ENCODE measurements at regions not wholly inside any gene's neighbourhood (a gene's known extent, or its start where the extent isn't known, plus 50 kb on each side); places are given as distances from the start of the nearest gene placed in this dataset.
A peak's percentile ranks its signal among the peaks of the same experiment; 100 is the strongest.
"Not testable (repeated sequence)": the region's sequence is repeated elsewhere in the genome, so short reads cannot be mapped to it uniquely, and the experiment has no call there.

DNA sequence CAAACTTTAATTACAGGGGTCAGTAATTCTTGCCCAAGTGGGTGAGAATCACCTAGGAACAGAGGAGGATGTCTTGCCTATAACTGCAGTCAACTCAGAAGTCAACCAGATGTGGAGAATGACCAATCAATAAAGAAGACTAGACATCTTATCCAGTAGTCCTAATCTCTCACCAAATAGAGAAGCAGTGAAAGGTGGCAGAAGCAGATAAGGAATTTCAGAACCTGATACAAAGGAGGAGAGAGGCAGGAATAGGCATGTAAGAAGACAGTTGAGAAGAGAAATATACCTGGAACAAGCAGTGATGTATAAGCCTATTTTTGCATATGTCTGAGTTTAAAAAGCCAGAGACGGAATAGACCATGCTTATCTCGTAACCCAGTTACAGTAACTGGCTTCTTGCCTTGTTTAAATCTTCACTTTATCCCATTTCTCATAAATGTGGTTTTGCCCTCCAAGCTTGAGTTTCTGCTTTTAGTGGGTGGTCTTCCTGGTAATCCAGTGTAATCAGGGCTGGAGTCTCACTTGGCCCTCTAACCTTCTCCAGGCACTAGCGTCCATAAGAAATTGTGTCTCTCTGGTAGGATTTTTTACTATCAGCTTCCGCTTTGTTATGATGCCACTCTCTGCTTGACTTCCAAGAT is 401.0 kb downstream of the SUCLG1 start:
- DNase-seq (ENCODE audit: low spot score in 2 of 2) (no peak), ATAC-seq (no peak)
- Mint-ChIP-seq H3K27ac (no peak overlapping the region), H3K36me3 (no peaks in the 10 kb centered on the region), H3K9me3 (no peaks in the 10 kb centered on the region)

DNA sequence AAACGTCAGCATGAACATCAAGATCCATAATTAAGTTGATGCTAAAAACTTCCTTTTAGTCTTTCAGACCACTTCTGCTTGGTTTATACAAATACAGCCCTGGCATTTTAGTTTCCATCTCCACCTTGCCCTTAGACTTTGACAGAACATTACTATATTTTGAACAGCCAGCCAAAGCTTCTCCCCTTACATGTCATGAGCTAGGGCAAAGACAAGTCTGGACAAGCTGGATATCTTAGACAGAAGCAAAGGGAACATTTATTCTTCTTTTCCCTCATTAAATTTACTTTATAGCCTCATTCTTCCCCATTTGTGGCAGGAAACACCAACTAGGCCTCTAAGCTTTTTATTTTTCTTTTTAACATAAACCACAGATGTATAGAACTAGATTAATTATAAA is 403.3 kb downstream of the SUCLG1 start:
- H3K9me3 Mint-ChIP-seq = no peaks in the 10 kb centered on the region
- no peaks in the 10 kb centered on the region for H3K36me3 Mint-ChIP-seq
- no peak overlapping the region for H3K27ac Mint-ChIP-seq
- ATAC-seq = no peak
- no peak for DNase-seq (ENCODE audit: low spot score in 2 of 2)

DNA sequence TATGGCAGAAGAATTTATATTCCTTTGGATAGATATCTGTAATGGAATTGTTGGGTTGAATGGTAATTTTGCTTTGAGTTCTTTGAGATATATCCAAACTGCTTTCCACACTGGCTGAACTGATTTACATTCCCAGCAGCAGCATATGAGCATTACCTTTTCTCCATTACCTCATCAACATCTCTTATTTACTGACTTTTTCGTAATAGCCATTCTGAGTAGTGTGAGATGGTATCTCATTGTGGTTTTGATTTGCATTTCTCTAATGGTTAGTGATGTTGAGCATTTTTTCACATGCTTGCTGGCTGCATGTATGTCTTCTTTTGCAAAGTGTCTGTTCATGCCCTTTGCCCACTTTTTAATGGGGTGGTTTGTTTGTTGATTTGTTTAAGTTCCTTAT is 404.5 kb downstream of the SUCLG1 start:
- not testable (repeated sequence) for DNase-seq (ENCODE audit: low spot score in 2 of 2); H3K9me3 Mint-ChIP-seq; ATAC-seq; H3K27ac Mint-ChIP-seq; H3K36me3 Mint-ChIP-seq

DNA sequence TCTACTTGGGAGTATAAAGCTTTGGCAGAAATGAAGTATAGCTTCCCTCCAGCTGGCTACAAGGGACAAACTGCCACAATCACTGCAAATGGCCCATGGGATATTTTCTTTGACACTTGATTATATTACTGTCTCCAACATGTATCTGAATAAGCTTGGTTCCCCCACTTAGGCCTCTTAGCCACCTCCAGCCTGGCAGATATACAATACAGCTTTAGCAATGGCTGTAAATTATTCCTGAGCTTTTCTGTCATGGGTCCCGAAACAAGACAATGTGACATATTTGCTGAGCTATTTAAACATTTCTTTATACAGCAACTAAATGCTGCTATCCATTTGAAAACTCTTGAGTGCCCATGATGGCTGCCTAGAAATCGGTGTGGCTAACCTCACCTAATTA is 406.2 kb downstream of the SUCLG1 start:
- Mint-ChIP-seq H3K9me3 (no peaks in the 10 kb centered on the region), H3K36me3 (no peaks in the 10 kb centered on the region), H3K27ac (no peak overlapping the region)
- no peak for ATAC-seq
- no peak for DNase-seq (ENCODE audit: low spot score in 2 of 2)

DNA sequence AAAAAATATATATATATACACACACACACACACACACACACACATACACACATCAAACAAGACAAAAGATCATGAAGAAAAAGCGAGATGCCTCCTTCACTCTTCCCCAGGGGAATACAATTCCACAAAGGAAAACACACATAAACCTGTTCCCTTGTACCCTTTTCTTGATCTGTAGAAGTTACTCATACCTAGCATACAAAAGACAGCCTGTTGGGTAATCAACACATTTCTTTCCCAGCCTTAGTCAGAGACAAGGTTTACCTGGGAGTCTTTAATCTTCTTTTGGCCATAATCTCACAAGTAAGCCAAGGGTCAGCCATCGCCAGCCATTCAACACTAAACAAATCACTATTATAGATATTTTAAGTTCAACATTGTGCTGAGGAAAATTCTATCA is 407.0 kb downstream of the SUCLG1 start:
- Mint-ChIP-seq H3K9me3 (no peaks in the 10 kb centered on the region), H3K36me3 (no peaks in the 10 kb centered on the region), H3K27ac (no peak overlapping the region)
- DNase-seq (ENCODE audit: low spot score in 2 of 2) = no peak
- no peak for ATAC-seq

DNA sequence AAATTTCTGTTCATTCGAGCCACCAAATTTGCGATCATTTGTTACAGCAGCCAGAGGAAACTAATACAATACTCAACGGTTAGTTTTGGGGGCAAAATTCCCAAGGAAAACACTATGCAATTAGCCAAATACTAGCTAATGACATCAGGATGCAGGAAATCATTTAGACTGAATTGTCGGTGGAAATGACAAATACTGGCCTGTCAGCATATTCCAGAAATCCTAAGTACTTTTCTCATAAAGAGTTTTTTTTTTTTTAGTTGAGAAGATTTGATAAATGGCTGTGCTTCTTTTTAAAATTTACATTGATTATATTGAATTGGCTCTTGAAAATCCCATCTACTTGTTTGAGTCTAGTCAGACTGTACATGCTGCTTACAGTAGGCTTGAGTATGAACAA is 410.1 kb downstream of the SUCLG1 start:
- ATAC-seq = no peak
- Mint-ChIP-seq H3K27ac (no peak overlapping the region), H3K9me3 (no peaks in the 10 kb centered on the region), H3K36me3 (no peaks in the 10 kb centered on the region)
- no peak for DNase-seq (ENCODE audit: low spot score in 2 of 2)

DNA sequence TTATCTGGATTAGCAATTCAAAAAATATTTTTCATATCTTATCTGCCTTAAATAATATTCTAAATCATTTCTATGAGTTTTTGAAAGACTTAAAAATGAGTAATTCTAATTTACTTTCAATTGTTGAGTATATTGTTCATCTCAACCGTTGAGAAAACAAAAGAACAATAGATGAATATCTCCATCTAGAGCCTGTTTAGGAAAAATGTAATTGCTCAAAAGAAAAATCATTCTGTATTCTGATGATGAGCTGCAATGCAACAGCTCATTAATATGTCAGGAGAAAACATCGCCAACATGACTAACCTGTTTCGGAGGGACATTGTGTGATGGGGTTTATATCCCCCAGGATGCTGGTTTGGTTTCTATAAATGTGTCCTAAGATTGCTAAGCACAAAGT is 417.6 kb downstream of the SUCLG1 start:
- no peaks in the 10 kb centered on the region for H3K9me3 Mint-ChIP-seq
- no peak for ATAC-seq
- H3K27ac Mint-ChIP-seq = no peak overlapping the region
- no peak for DNase-seq (ENCODE audit: low spot score in 2 of 2)
- no peaks in the 10 kb centered on the region for H3K36me3 Mint-ChIP-seq

DNA sequence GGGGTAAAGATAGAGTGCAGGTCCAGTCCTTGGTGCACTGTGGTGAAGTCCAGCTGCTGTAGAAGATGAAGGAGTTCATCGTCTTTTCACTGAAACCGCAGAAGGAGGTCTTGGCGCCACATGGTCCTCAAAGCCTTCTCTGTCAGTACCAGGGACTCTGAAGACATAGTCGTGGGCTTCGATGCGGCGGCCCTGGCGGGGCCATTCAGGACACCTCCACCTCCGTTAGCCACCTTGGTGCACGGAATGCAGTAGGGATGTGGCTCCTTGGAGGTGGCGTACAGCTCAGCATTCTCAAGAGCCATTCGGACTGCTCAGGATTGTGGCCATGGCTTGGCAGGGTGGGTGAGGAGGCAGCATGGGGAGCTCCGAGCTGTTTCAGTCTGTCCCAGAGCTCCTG is 418.8 kb downstream of the SUCLG1 start:
- H3K27ac Mint-ChIP-seq = no peak overlapping the region

DNA sequence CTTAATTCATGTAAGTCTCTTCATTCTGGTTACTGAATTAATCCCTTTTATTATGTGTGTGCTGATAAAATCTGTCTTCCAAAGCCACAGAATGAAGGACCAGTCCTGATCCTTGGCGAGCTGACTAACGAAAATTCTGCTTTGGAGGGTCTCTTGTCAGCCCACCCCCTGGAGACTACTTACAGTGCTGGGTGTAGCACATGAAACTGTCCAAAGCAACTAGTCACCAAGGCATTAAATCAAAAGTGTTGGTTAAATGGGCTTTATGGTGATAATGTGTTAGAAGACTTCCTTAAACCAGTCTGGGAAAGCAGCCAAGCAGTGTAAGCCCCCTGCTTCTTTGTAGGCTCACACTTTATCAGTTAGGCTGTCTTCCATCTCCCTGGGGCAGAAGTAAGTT is 420.2 kb downstream of the SUCLG1 start:
- Mint-ChIP-seq H3K9me3 (no peaks in the 10 kb centered on the region), H3K36me3 (no peaks in the 10 kb centered on the region), H3K27ac (no peak overlapping the region)
- DNase-seq (ENCODE audit: low spot score in 2 of 2) = no peak
- ATAC-seq = no peak

More for the DNA sequence above, 418.8 kb downstream of the SUCLG1 start:
- no peaks in the 10 kb centered on the region for H3K9me3 Mint-ChIP-seq
- no peak for ATAC-seq
- DNase-seq (ENCODE audit: low spot score in 2 of 2) = no peak
- no peaks in the 10 kb centered on the region for H3K36me3 Mint-ChIP-seq

DNA sequence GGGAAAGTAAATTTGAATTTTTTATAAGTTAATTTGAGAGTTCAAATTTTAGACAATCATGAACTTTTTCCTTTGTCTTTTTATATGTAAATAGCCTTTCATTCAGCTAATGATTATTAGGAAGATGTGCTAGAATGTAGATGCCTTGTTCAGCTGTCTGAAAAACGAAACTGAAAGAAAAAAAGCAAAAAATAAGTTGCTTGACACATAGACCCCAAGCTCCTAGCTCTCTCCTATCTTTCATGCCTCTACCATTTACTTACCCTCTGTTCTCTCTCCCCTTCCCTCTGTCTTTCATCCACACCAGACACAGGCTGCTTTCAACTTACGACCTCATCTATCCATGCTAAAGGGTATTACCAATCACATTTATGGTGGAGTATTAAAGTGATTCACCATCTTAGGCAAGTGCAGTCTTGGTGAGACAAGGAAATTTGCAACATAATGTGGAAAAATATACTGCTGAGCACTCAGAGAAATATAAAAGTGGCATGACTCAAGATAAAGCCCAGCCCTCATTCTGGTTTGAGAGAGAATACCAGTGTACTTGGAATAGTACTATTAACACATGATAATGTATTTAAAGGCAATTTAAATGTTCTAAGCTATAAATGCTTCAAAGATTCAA is 425.6 kb downstream of the SUCLG1 start:
- Mint-ChIP-seq H3K27ac (no peak overlapping the region), H3K36me3 (no peaks in the 10 kb centered on the region), H3K9me3 (no peaks in the 10 kb centered on the region)
- ATAC-seq (no peak), DNase-seq (ENCODE audit: low spot score in 2 of 2) (no peak)

DNA sequence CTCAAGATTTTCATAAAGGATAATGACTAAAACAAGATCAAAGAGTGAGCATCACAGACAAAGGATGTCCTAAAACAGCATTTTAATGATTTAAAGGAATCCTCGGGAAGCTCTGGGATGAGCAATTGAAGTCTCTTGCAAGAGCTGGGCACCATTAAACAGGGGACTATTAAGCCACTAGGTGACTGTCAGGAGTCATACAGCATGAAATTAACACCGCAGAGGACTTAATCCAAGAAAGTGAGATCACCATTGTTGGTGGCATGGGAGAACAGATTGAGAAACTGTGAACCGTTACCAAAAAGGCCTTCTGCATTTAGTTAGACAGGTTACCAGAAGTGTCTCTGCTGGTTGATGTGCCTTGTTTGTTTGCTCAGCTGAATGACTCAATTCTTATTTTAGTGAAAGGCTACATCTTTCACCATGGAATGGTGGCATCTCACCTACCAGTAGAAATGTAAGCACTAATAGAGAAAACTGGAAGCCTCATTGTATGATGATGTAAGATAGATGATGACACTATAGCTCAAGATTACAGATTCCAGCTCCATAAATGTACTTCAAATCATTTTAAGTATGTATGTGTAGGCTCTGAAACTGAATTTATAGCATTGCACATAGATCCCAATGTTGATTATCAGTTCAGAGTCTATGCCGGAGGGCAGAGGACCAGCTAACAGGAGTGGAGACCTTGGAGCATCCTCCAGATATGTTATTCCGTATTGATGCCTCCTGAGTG is 427.6 kb downstream of the SUCLG1 start:
- ATAC-seq = no peak
- no peaks in the 10 kb centered on the region for H3K36me3 Mint-ChIP-seq
- H3K9me3 Mint-ChIP-seq = no peaks in the 10 kb centered on the region

DNA sequence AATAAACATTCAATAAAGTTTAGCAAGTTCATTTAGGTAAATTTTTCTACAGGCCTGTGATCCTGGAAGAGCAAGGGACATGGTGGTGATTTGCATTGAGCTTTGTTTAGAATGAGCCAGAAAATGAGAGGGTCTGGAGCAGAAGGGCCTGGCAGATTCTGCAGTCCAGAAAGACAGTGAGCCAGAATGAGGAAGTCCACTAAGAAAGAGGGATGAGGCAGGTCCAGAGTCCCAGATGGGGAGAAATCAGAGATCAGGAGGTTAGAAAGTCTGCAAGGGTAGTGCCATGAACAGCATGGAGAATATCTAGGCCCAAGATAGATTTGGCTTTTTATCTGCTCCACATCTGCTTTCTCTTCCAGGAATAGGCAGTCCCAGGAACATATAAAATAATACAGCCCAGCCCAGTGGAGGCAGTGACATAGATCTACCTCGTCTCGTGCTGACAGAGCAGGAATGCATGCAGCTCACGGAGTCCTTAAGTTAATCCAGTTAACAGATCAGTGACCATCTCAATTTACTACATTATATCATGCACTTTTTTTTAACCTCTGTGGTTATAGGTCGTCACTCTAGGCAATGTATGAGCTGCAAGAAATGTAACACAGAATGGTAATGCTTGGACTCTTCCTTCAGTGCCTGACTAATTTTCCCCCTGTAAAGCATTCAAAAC is 429.0 kb downstream of the SUCLG1 start:
- DNase-seq (ENCODE audit: low spot score in 2 of 2) (no peak), ATAC-seq (no peak)
- Mint-ChIP-seq H3K36me3 (no peaks in the 10 kb centered on the region), H3K27ac (no peak overlapping the region), H3K9me3 (no peaks in the 10 kb centered on the region)

More for the DNA sequence above, 427.6 kb downstream of the SUCLG1 start:
- no peak overlapping the region for H3K27ac Mint-ChIP-seq
- no peak for DNase-seq (ENCODE audit: low spot score in 2 of 2)

DNA sequence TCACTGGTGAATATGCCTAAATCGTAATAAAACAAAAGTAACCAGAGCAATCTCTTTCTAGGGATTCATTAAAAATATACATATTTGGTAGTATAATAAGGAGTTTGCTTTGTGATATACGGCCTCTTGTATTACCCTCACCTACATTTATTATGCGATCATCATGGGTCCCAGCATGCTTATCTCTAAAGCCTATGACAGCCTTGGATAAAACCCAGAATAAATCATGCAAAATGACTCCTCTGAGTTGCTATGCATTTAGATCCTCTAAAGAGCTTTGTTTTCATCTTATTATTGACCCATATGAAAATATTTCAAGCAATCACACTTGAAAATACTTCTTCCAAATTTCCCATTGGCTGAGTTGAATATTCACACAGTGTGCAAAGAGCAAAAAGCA is 432.3 kb downstream of the SUCLG1 start:
- Mint-ChIP-seq H3K27ac (no peak overlapping the region), H3K36me3 (no peaks in the 10 kb centered on the region), H3K9me3 (no peaks in the 10 kb centered on the region)
- DNase-seq (ENCODE audit: low spot score in 2 of 2) (no peak), ATAC-seq (no peak)

DNA sequence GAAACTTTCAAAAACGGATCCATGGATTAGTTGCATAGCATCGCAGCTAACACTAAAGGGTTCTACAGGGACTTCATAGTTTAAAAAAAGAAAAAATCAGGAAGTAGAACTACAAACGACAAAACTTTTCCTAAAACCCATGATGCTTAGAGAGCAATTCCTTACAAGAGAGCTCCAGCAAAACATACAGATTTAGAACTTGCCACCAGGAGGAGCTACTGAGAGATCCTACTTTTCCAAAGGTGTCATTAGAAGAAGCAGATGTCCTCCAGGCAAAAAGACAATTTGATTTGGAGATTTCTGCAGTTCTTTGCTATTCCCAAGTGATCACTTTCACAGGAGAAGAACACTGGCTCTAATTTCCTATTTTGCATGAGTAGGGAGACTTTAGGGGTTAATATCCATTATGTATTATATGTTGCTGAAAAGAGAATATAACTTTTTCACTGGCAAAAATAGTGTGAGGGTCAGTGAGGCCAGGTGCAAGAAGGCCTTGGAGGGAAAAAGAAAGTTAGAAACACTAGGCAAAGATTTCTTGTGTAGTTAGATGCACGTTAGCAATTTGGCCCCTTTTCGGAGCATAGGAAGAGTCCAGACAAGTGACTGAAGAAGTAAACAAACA is 436.2 kb downstream of the SUCLG1 start:
- DNase-seq (ENCODE audit: low spot score in 2 of 2) (peak in 1 of 2 donors; percentile 46), ATAC-seq (no peak)
- no peaks in the 10 kb centered on the region for H3K36me3 Mint-ChIP-seq
- no peaks in the 10 kb centered on the region for H3K9me3 Mint-ChIP-seq
- no peak overlapping the region for H3K27ac Mint-ChIP-seq

DNA sequence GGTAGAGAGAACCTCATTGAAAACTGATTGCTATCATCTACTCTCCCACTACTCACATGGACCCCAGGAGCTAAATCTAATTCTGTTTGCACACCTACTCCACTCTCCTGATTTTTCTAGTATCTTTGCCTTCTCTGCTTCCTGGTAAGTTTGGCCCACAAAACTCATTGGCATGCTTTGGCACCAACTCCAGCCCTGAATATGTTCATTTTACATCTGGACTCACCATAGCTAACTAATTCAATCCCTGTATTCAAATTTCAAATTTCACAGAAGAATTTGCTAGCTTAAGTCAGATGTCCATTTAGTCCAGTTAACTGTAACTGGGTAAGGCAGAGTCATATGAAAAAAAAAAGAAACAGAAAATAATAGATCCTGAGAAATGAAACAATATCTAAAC is 442.1 kb downstream of the SUCLG1 start:
- ATAC-seq = no peak
- Mint-ChIP-seq H3K27ac (no peak overlapping the region), H3K9me3 (no peaks in the 10 kb centered on the region)

DNA sequence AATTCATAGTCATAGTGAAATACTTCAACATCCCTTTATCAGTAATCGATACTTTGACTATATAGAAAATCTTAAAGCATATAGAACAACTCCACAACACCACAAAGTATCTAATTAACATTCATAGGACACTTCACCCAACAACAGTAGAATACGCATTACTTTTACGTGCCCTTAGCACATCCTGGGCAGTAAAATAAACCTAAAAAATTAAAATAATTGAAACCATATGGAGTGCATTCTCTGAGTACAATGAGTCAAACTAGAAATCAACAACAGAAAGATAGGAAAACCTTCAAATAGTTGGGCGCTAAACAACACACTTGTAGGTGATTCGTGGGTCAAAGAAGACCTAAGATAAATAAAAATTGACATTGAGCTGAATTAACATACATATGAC is 442.9 kb downstream of the SUCLG1 start:
- Mint-ChIP-seq H3K9me3 (no peaks in the 10 kb centered on the region), H3K27ac (no peak overlapping the region), H3K36me3 (no peaks in the 10 kb centered on the region)
- no peak for ATAC-seq
- DNase-seq (ENCODE audit: low spot score in 2 of 2) = no peak

More for the DNA sequence above, 442.1 kb downstream of the SUCLG1 start:
- no peaks in the 10 kb centered on the region for H3K36me3 Mint-ChIP-seq
- DNase-seq (ENCODE audit: low spot score in 2 of 2) = no peak

DNA sequence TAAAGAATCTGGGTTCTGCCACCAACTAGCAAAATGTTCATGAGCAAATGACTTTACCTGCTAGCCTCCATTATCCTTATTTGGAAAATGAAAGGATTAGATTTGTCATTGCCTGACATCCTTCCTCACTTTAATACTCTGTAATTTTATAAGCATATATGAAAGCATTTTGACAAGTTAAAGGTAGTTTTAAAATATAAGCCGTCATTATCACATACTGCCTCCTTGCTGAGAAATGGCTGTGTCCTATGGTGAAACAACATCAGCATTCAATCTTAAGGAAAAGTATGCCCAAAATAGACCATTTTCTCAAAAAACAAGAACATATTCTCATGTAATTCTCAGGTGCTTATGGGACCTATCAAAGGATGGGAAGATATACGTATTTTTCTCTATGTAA is 461.2 kb downstream of the SUCLG1 start:
- Mint-ChIP-seq H3K27ac (no peak overlapping the region), H3K9me3 (no peaks in the 10 kb centered on the region), H3K36me3 (no peaks in the 10 kb centered on the region)
- DNase-seq (ENCODE audit: low spot score in 2 of 2) (no peak), ATAC-seq (no peak)

Measured in activated naive CD4-positive, alpha-beta T cell treated with anti-CD3 and anti-CD28 coated beads, Interleukin-2, amount 50 U/mL, for 72 hours (primary cell).